ENCODE measurements at regions not wholly inside any gene's neighbourhood (a gene's known extent, or its start where the extent isn't known, plus 50 kb on each side); places are given as distances from the start of the nearest gene placed in this dataset.

DNA sequence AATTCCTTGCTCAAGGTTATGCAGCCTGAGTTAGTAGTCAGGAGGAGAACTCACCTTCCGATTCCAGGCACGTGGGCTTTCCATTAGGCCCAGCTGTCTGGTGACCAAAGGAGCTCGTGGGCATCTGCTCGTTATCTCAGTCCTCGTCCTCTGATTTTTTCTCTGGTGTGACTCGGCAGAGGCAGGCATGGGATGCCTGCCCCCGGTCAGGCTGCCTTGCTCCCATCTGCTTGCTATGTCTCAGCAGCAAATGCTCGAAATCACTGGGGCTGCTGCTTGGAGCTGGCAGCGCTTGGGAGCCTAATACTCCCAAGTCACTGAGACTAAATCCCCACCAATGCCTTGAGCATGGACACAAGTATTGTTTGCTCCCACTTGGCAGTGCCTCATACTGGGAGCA is 84.5 kb upstream of the NMNAT3 start:
- Histone ChIP-seq H4K20me1 (ENCODE audit: insufficient read depth, low read length) (no peaks in the 10 kb centered on the region), H3K9me3 (ENCODE audit: low read length) (no peaks in the 10 kb centered on the region), H3K4me3 (ENCODE audit: low read depth, low read length, poor library complexity, severe bottlenecking) (no peak overlapping the region), H3K27ac (ENCODE audit: low read depth, low read length, poor library complexity, severe bottlenecking) (no peak overlapping the region), H2AFZ (ENCODE audit: low read length) (no peak overlapping the region), H3K4me2 (ENCODE audit: low read length) (no peak overlapping the region), H3K4me1 (ENCODE audit: insufficient read depth, low read length, poor library complexity, severe bottlenecking) (no peaks in the 10 kb centered on the region), H3K9me2 (ENCODE audit: insufficient read depth, low read length) (no peaks in the 10 kb centered on the region), H3K36me3 (ENCODE audit: insufficient read depth, low read length) (no peaks in the 10 kb centered on the region), H3K79me2 (ENCODE audit: insufficient read depth, low read depth, low read length) (no peaks in the 10 kb centered on the region)
- intact Hi-C loops (cut with micrococcal nuclease; ENCODE audit: unreplicated experiment), result no loop called here
- ChIA-PET POLR2A (no interaction called here), CTCF (ENCODE audit: unreplicated experiment) (no interaction called here)
- BruUV-seq (replicated peaks), result no TSS peak
- DNase-seq (ENCODE audit: low spot score), result no peak
- no peak for TF ChIP-seq EZH2phosphoT487 (IDR thresholded peaks at IDR 0.05; ENCODE audit: borderline replicate concordance, low read depth, low read length)
- TF ChIP-seq, protein P1, sequence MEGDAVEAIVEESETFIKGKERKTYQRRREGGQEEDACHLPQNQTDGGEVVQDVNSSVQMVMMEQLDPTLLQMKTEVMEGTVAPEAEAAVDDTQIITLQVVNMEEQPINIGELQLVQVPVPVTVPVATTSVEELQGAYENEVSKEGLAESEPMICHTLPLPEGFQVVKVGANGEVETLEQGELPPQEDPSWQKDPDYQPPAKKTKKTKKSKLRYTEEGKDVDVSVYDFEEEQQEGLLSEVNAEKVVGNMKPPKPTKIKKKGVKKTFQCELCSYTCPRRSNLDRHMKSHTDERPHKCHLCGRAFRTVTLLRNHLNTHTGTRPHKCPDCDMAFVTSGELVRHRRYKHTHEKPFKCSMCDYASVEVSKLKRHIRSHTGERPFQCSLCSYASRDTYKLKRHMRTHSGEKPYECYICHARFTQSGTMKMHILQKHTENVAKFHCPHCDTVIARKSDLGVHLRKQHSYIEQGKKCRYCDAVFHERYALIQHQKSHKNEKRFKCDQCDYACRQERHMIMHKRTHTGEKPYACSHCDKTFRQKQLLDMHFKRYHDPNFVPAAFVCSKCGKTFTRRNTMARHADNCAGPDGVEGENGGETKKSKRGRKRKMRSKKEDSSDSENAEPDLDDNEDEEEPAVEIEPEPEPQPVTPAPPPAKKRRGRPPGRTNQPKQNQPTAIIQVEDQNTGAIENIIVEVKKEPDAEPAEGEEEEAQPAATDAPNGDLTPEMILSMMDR (conservative IDR thresholded peaks at IDR 0.05; ENCODE audit: low read length), result no peak

- Histone ChIP-seq H3K36me3 (ENCODE audit: insufficient read depth, low read length) (no peaks in the 10 kb centered on the region), H2AFZ (ENCODE audit: low read length) (no peak overlapping the region), H3K9me3 (ENCODE audit: low read length) (no peaks in the 10 kb centered on the region), H3K9me2 (ENCODE audit: insufficient read depth, low read length) (no peaks in the 10 kb centered on the region), H3K79me2 (ENCODE audit: insufficient read depth, low read depth, low read length) (no peaks in the 10 kb centered on the region), H3K4me2 (ENCODE audit: low read length) (no peak overlapping the region), H3K4me1 (ENCODE audit: insufficient read depth, low read length, poor library complexity, severe bottlenecking) (no peaks in the 10 kb centered on the region), H3K27ac (ENCODE audit: low read depth, low read length, poor library complexity, severe bottlenecking) (no peak overlapping the region), H4K20me1 (ENCODE audit: insufficient read depth, low read length) (no peaks in the 10 kb centered on the region), H3K4me3 (ENCODE audit: low read depth, low read length, poor library complexity, severe bottlenecking) (no peak overlapping the region)
- no peak for TF ChIP-seq EZH2phosphoT487 (IDR thresholded peaks at IDR 0.05; ENCODE audit: borderline replicate concordance, low read depth, low read length)
- TF ChIP-seq, protein P1 (conservative IDR thresholded peaks at IDR 0.05; ENCODE audit: low read length), result no peak
- CTCF ChIA-PET (ENCODE audit: unreplicated experiment), result no interaction called here
- no TSS peak for BruUV-seq (replicated peaks)
- intact Hi-C loops (cut with micrococcal nuclease; ENCODE audit: unreplicated experiment), result no loop called here
- POLR2A ChIA-PET, result no interaction called here
- DNase-seq (ENCODE audit: low spot score), result no peak
Observed at GRCh38 chr3:139759470-139759869, 81.7 kb upstream of the NMNAT3 start.

DNA sequence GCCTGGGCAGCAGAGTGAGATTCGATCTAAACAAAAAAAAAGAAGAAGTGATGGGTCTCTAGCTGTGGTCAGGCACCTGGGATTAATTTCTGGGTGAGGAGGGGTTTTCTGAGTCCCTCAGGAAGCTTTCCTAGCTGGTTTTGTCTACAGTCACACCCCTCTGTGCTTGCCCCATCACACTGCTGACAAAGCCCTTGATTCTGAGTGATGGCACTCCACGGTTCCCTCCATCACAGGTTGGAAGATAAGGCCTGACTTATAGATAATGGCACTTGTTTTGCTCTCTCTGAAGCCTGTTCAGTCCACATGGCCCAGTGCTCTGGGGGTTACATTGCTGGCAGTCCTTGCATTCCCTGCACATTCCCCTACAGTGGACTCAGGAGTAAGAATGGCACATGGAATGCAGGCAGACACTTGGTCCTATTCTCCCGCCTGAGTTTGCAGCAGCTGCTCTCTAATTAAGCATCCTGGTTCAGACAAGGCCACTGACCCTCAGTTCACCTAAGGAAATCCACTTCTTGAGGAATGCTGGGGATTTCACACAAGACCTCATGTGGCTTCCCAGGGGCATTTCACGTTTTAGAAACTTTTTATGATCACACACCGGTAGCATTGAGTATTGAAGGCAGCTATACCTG is 81.0 kb upstream of the NMNAT3 start:
- no peak for TF ChIP-seq EZH2phosphoT487 (IDR thresholded peaks at IDR 0.05; ENCODE audit: borderline replicate concordance, low read depth, low read length)
- TF ChIP-seq, protein P1 (conservative IDR thresholded peaks at IDR 0.05; ENCODE audit: low read length), result no peak
- intact Hi-C loops (cut with micrococcal nuclease; ENCODE audit: unreplicated experiment), result no loop called here
- H3K79me2 ChIP-seq (ENCODE audit: insufficient read depth, low read depth, low read length), result no peaks in the 10 kb centered on the region
- H3K4me2 ChIP-seq (ENCODE audit: low read length), result no peak overlapping the region
- no TSS peak for BruUV-seq (replicated peaks)
- no peaks in the 10 kb centered on the region for H4K20me1 ChIP-seq (ENCODE audit: insufficient read depth, low read length)
- H3K27ac ChIP-seq (ENCODE audit: low read depth, low read length, poor library complexity, severe bottlenecking), result no peak overlapping the region
- H3K4me1 ChIP-seq (ENCODE audit: insufficient read depth, low read length, poor library complexity, severe bottlenecking), result no peaks in the 10 kb centered on the region
- H3K4me3 ChIP-seq (ENCODE audit: low read depth, low read length, poor library complexity, severe bottlenecking), result no peak overlapping the region
- no peak overlapping the region for H2AFZ ChIP-seq (ENCODE audit: low read length)
- no peak for DNase-seq (ENCODE audit: low spot score)
- no peaks in the 10 kb centered on the region for H3K9me3 ChIP-seq (ENCODE audit: low read length)
- no peaks in the 10 kb centered on the region for H3K36me3 ChIP-seq (ENCODE audit: insufficient read depth, low read length)
- ChIA-PET POLR2A (interaction anchor here (0.7 kb wide), 1 partner anchor 68 kb away, joined by 3 read pairs; no protein-coding TSS in a partner anchor), CTCF (ENCODE audit: unreplicated experiment) (no interaction called here)
- H3K9me2 ChIP-seq (ENCODE audit: insufficient read depth, low read length), result no peaks in the 10 kb centered on the region
